Amniotic epithelial cell (primary cell): ENCODE measurements at regions not wholly inside any gene's neighbourhood (a gene's known extent, or its start where the extent isn't known, plus 50 kb on each side); places are given as distances from the start of the nearest gene placed in this dataset.
"Not testable (repeated sequence)": the region's sequence is repeated elsewhere in the genome, so short reads cannot be mapped to it uniquely, and the experiment has no call there.

Experiments
- DNase-seq: peaks from one replicate; pipeline ENCODE4 v3.0.0-alpha.2; 2010; ENCODE audit warnings: low read depth

GRCh38 chr5:159456722-159457465 is 126.6 kb upstream of the IL12B start:
- DNase-seq, result no peak

DNA sequence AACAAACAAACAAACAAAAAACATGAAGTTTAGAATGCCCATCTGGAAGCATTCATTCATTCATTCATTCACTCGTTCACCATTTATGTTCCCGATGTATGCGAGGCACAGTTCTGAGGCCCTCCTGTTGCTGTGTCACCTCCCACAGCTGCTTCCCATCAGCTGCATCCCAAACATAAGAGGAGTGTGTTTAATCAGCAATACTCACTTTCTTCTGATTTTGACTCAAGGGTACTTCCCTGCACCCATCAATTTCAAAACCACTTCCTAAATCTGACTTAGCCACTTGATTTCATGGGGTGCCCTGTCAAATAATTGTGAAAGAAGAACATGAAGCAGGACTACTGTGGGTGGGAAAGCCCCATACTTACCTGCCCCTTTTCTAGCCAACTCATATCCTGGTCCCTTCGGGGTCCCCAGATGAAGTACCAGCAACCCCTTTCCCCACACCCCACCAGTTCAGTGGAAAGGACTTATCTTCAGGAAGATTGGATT is 128.0 kb upstream of the IL12B start:
- no peak for DNase-seq

GRCh38 chr5:159459132-159459627 is 128.9 kb upstream of the IL12B start:
- no peak for DNase-seq

DNA sequence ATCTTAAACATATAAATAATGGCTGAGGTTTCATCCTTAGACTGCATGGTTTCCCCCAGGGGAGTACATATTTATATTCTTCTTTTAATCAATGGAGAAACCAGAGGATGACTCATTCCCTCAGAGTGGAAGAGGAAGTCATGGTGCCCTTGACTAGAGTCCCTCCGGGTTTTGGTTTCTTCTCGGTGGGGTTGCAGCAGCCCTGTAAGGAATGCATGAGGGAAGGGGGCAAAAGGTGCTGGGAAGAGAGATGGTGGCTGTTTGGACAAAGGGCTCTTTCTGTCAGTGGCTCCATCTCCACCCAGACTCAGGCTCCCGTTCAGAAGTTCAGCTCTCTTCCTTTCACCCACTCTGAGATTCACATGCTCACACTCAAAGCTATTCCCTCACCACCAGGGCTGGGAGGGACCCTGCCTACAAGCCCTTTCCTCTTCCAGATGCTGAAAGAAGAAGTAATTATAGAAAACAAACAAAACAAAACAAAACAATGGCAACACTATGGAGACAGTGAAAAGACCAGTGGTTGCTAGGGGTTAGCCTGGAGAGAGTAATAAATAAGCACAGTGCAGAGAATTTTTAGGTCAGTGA is 129.8 kb upstream of the IL12B start:
- no peak for DNase-seq

GRCh38 chr5:159463590-159464321 is 133.5 kb upstream of the IL12B start:
- peak; percentile 73 for DNase-seq

GRCh38 chr5:159465604-159466003 is 135.3 kb upstream of the IL12B start:
- DNase-seq, result no peak

- DNase-seq, result no peak
Measured at GRCh38 chr5:159467666-159468065, 137.4 kb upstream of the IL12B start.

GRCh38 chr5:159469496-159470372 is 139.4 kb upstream of the IL12B start:
- DNase-seq, result no peak

GRCh38 chr5:159471904-159472303 is 141.6 kb upstream of the IL12B start:
- DNase-seq, result no peak

DNA sequence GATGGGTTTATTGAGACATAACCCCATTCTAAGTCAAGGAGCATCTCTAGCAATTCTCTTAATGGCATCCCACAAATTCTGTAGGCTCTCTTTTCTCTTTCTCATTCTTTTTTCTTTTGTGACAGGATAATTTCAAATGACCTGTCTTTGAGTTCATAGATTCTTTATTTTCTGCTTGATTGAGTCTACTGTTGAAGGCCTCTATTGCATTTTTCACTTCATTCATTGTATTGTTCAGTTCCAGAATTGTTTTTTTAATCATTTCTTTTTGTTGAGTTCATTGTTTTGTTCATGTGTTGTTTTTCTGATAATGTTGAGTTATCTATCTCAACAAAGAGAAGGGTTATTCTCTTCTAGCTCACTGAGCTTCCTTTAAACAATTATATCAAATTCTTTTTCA is 144.7 kb upstream of the IL12B start:
- DNase-seq, result no peak

DNA sequence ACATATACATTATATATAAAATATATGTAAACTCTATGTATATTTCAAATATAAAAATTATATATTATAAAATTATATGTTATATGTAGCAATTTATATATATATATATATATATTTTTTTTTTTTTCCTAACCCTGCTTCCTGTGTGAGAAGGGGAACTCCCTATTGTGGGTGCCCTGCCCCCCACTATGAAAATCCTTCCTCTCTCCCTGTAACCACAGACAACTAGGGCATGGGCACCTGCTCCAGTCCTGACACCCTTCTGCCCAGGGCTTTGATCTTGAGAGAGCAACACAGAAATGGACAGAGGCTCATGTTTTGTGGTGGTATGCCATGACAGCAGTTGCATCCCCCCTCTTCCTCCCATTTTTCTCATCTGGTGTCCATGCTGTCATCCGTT is 148.7 kb upstream of the IL12B start:
- no peak for DNase-seq

DNA sequence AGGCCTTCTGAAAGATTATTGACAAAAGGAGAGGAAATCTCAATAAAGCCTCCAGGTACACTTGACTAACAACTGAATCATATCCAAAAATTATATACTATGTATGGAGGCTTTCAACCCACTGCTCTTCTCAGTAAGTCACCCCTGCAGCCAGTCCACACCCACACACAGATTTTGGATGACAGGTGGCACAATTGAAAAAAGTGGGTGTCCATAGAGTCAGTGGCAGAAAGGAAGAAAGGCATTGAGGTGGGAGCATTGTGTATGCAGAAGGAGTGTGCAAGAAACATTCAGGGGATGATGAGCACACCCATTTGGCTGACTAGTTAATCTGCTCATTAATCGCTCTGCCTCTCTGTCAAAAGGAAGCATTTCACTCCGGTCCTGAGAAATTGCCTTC is 150.6 kb upstream of the IL12B start:
- DNase-seq, result no peak

- no peak for DNase-seq
Measured at GRCh38 chr5:159481751-159482150, 151.5 kb upstream of the IL12B start.

DNA sequence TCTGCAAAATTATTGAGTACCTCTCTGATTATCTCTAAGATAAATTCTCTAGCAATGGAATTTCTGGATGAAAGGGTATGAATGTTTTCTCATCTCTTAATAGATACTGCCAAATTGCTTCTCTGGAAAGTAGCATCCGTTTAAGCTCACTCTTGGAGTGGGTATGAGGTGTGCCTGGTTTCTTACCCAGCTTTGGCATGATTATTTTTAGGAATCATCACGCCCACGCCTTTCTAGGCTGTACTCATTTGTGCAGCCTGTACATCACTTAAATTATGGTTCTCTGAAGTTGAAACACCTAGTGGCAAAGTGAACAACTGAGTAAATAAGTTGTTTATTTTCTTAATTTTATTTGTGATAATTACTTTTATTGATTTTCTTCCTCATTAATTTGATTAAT is 156.5 kb upstream of the IL12B start:
- no peak for DNase-seq

DNA sequence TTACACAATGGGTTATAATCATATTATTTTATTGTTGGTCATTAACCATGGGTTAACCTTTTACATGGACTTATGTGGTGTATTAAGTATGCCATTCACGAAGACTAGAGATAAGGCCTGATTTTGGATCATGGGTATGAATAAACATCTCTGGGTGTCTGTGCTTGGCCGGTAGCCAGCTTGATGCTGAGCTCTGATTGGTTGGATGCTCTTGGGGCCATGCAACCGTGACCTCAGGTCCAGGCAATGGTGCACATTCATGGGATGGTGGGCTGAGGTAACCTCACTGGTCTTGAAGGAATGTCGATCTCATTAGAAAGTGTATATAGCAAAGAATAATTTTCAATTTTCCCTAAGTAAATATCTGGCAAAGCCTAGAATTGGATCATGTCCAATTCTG is 158.2 kb upstream of the IL12B start:
- DNase-seq, result no peak

GRCh38 chr5:159489779-159490178 is 159.5 kb upstream of the IL12B start:
- no peak for DNase-seq

DNA sequence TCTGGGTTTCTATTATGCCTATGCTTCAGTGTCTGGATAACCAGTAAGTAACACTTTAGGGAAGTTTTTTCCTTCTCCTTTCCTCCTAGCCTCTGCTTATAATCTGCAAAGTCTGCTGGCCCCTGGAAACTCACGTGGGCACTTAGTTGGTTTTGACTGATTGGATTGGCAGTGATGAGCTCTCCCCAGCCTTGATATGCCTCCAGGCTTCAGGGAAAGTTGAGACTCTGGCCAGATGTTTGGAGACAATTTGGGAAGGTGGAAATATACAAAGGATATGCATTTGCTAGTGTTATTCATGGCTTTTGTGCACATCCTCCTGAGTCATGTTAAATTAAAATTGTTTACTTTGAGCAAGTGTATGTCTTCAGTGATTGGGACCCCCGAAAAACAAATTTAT is 160.2 kb upstream of the IL12B start:
- no peak for DNase-seq

GRCh38 chr5:159493696-159494095 is 163.4 kb upstream of the IL12B start:
- no peak for DNase-seq

DNA sequence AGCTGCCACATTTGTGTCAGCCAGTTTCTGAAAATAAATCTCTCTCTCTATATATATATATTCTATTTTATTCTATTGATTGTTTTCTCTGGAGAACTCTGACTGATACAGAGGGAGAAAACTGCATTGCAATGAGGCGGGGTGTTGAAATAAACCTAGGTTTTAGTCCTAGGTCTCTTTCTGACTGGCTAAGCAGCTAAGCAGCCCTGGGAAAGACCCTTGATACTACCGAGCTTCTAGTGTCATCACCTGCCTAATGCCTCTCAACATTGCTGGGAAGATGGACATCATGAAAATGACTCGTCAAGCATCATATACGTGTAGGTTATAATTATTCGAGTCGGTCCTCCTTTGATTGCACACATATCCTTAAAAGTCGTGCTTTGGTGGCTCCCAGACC is 166.5 kb upstream of the IL12B start:
- DNase-seq, result no peak

DNA sequence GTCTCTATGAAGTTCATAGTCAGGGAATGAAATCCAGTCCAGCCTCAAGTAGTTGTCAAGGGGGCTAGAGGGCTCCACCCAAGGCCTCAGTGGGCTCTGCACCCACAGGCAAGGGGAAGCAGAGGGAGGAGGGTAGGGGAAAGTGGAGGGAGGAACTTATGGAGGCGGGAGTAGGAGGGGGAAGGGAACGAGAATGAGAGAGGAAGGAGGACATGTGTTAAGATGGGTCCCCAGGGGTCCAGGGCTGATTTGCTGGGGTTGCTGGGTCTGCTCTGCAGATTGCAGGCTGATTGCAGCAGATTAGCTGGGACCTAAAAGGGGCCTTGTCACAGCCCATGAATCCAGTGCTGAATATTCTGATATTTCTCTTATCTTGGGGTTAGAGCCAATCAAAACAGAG is 166.9 kb upstream of the IL12B start:
- DNase-seq, result no peak

DNA sequence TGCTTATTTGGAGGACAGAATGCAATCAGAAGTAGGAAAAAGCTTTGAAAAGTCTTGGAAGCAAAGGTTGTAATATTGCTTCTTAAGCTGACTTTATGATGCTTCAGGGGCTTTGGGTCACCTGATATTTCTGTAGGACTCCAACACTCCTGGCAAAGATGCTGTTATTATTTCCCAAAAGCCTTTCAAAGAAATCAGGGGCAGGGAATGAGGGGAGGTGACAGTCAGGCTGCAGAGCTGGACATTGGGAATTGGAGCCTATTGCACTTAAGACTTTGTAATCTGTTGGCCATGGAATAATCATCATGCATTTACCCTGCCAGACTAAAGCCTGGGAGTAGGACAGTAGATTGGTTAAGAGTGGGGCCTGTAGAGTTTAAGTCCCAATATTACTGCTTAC is 168.3 kb upstream of the IL12B start:
- DNase-seq, result no peak

DNA sequence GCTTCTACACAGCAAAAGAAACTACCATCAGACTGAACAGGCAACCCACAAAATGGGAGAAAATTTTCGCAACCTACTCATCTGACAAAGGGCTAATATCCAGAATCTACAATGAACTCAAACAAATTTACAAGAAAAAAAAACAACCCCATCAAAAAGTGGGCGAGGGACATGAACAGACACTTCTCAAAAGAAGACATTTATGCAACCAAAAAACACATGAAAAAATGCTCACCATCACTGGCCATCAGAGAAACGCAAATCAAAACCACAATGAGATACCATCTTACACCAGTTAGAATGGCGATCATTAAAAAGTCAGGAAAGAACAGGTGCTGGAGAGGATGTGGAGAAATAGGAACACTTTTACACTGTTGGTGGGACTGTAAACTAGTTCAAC is 171.8 kb upstream of the IL12B start:
- DNase-seq, result not testable (repeated sequence)
